HepG2 (cell line): ENCODE measurements at regions not wholly inside any gene's neighbourhood (a gene's known extent, or its start where the extent isn't known, plus 50 kb on each side); places are given as distances from the start of the nearest gene placed in this dataset.

Source experiments
- ATAC-seq: fragments of 200-7000 bp; cut with Tn5 transposase; 3 replicates; pipeline ENCODE4 v1.9.1; 2020; ENCODE audit warnings: mild to moderate bottlenecking, moderate library complexity
- BruUV-seq: library from RNA; stranded (reverse); fragments of 400-500 nt; replicated peaks from 2 replicates; lab custom pipeline; 2021; lab: Mats Ljungman, UMichigan
- CTCF ChIA-PET: fragments of 300-600 bp; formaldehyde crosslinking; extraction: SDS; loops from one replicate; lab custom pipeline; 2021; ENCODE audit warnings: low total read pairs, inconsistent platforms, low intra/inter-chr PET ratio; lab: Yijun Ruan, JAX
- POLR2A ChIA-PET: fragments of 350-600 bp; sonication (Branson Sonifier 250); formaldehyde crosslinking; loops from one replicate; lab custom pipeline; 2020; ENCODE audit warnings: antibody characterized with exemption, inconsistent platforms; lab: Yijun Ruan, JAX
- DNase-seq: peaks from one replicate; pipeline ENCODE4 v3.0.0-alpha.2; 2015; ENCODE audit warnings: low spot score
- FAIRE-seq: peaks from 3 replicates; lab custom pipeline; 2011; peaks lifted over from hg19 to GRCh38; lab: Jason Lieb, UNC
- H2AFZ ChIP-seq: one replicate; pipeline ENCODE4 v1.6.1; 2011; ENCODE audit warnings: low read length, inconsistent platforms
- H3K27ac ChIP-seq: fragments of 300-600 bp; 3 replicates; pipeline ENCODE4 v1.8.0; 2011; ENCODE audit warnings: mixed run types, mild to moderate bottlenecking, mixed read lengths, low read length, inconsistent platforms; ENCODE audit not compliant: insufficient read depth; ENCODE audit errors: extremely low read length
- H3K27me3 ChIP-seq, 2 experiments: fragments of 200-600 bp in 1 of 2; 2 replicates in 1 of 2; 3 replicates in 1 of 2; pipeline versions ENCODE4 v1.6.0 to v1.8.0; 2011; ENCODE audit warnings: low read length in 2 of 2, mild to moderate bottlenecking in 2 of 2, moderate library complexity in 2 of 2, inconsistent platforms in 1 of 2; ENCODE audit not compliant: insufficient read depth in 2 of 2, control insufficient read depth in 1 of 2
- H3K36me3 ChIP-seq, 2 experiments: fragments of 200-600 bp in 1 of 2; replicated peaks in 1 of 2; 2 replicates in 1 of 2; 3 replicates in 1 of 2; pipeline versions ENCODE4 v1.5.1 to v1.8.0; 2011; ENCODE audit warnings: low read length in 2 of 2, inconsistent platforms in 1 of 2; ENCODE audit not compliant: insufficient read depth in 2 of 2, control insufficient read depth in 1 of 2
- H3K4me1 ChIP-seq: 2 replicates; pipeline ENCODE4 v1.5.1; 2012; ENCODE audit warnings: low read length, inconsistent platforms; ENCODE audit not compliant: insufficient read depth
- H3K4me2 ChIP-seq: 2 replicates; pipeline ENCODE4 v1.6.0; 2011; ENCODE audit warnings: low read depth, low read length, inconsistent platforms
- H3K4me3 ChIP-seq, 3 experiments: fragments of 200-600 bp in 1 of 3; sonication (generic), shearing (Covaris generic) in 1 of 3; replicated peaks in 1 of 3; 2 replicates each; pipeline ENCODE4 v1.5.1; 2011 to 2016; ENCODE audit warnings: low read length in 3 of 3, inconsistent platforms in 2 of 3, low read depth in 2 of 3, mild to moderate bottlenecking in 2 of 3, control low read depth in 1 of 3, mixed read lengths in 1 of 3; ENCODE audit not compliant: insufficient read depth in 1 of 3
- H3K79me2 ChIP-seq: one replicate; pipeline ENCODE4 v1.6.1; 2011; ENCODE audit warnings: low read length, inconsistent platforms; ENCODE audit not compliant: insufficient read depth
- H3K9ac ChIP-seq: 2 replicates; pipeline ENCODE4 v1.6.0; 2011; ENCODE audit warnings: mild to moderate bottlenecking, low read depth, low read length, inconsistent platforms; ENCODE audit not compliant: insufficient read depth
- H3K9me3 ChIP-seq: 2 replicates; pipeline ENCODE4 v1.5.1; 2012; ENCODE audit warnings: mild to moderate bottlenecking, low read length
- H4K20me1 ChIP-seq: 2 replicates; pipeline ENCODE4 v1.6.0; 2011; ENCODE audit warnings: inconsistent platforms, mild to moderate bottlenecking, low read length, moderate library complexity; ENCODE audit not compliant: insufficient read depth
- MAFK ChIP-seq, 2 experiments: IDR thresholded peaks in 1 of 2; conservative IDR thresholded peaks in 1 of 2; 2 replicates each; pipeline ENCODE4 v1.6.1; 2011; ENCODE audit warnings: improper control_type of control experiment in 2 of 2, low read length in 2 of 2
- MYNN ChIP-seq: sonication (generic); formaldehyde crosslinking; IDR thresholded peaks from 2 replicates; pipeline ENCODE4 v1.4.0; 2020; ENCODE audit warnings: mild to moderate bottlenecking, low read depth, missing genetic modification reagents
- RNF2 ChIP-seq: fragments of 450-650 bp; conservative IDR thresholded peaks from 2 replicates; pipeline ENCODE4 v1.6.1; 2016; ENCODE audit warnings: low read depth
- ZNF101 ChIP-seq: sonication (generic); formaldehyde crosslinking; IDR thresholded peaks from 2 replicates; pipeline ENCODE4 v1.4.0; 2020; ENCODE audit warnings: mild to moderate bottlenecking, low read depth, missing genetic modification reagents, borderline replicate concordance
- ZNF496 ChIP-seq: sonication (generic); formaldehyde crosslinking; IDR thresholded peaks from 2 replicates; pipeline ENCODE4 v1.8.1; 2023; ENCODE audit warnings: mild to moderate bottlenecking, moderate library complexity, missing genetic modification reagents; ENCODE audit not compliant: insufficient replicate concordance
- WGBS: methylation state at CpG from one replicate; pipeline ENCODE4 v1.1.6; 2017; ENCODE audit warnings: low lambda C conversion rate; 5-methylcytosine and 5-hydroxymethylcytosine counted together
- in situ Hi-C: cut with HindIII; loops from 2 replicates; pipeline ENCODE4 v1.10.0; 2017; ENCODE audit warnings: low pct_unique_long_range_greater_than_20kb; ENCODE audit not compliant: extremely low pct_ligation_motif_present
- intact Hi-C: fragments of 100-400 bp; cut with micrococcal nuclease; formaldehyde crosslinking; loops from one replicate; pipeline ENCODE4 v1.10.0; 2022; ENCODE audit not compliant: unreplicated experiment
- TF ChIP-seq, protein P1 (sequence below): sonication (generic); formaldehyde crosslinking; IDR thresholded peaks from 2 replicates; pipeline ENCODE4 v1.5.0; 2020; ENCODE audit warnings: mild to moderate bottlenecking, missing genetic modification reagents
- TF ChIP-seq, protein P2 (sequence below): sonication (generic); formaldehyde crosslinking; IDR thresholded peaks from 2 replicates; pipeline ENCODE4 v1.5.0; 2020; ENCODE audit warnings: missing genetic modification reagents, mild to moderate bottlenecking, borderline replicate concordance
- TF ChIP-seq, protein P3 (sequence below): sonication (generic); formaldehyde crosslinking; IDR thresholded peaks from 2 replicates; pipeline ENCODE4 v1.8.1; 2022; ENCODE audit warnings: mild to moderate bottlenecking, missing genetic modification reagents
- TF ChIP-seq, protein P4 (sequence below), 2 experiments: fragments of 450-650 bp in 1 of 2; sonication (generic) in 1 of 2; formaldehyde crosslinking in 1 of 2; IDR thresholded peaks; 2 replicates each; pipeline versions ENCODE4 v1.6.1 to v1.8.0; 2016 to 2022; ENCODE audit warnings: antibody characterized with exemption in 1 of 2, mild to moderate bottlenecking in 1 of 2, missing genetic modification reagents in 1 of 2

DNA sequence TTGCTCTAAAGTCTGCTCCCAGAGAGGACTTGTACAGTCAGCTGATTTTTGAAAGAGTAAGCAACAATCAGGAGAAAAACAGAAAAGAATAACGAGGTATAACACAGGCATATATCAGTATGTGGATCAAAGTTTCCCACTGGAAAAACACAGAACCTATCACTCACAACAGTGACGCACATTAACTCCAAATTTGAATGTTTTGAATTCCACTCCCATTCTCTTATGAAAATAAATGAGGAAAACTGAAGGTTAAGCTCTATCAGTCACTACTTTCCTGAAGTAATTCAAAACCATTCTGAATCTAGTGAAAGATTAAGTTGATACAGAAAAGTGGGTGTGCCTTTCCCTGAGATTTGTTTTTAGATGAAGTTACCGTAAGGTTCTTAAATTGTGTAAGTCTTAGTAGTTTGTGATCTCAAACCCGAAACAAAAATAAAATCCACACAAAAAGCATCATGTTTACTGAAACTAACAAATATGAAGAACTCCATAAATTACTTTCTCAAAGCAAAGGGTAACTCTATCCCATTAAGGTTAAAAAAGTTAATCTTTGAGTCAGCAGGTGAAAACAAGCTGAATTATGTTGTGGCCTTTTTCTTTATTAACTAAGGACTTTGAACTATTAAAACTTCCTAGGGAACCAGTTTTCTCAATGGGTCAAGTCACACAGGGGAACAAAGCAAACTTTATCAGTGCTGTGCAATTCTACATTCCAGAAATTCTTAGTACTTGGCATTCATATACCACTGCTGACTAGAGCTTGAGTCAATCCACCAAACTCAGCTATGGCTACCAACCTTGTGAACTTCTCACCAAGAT is 115.7 kb downstream of the OGFRL1 start:
- no peak overlapping the region for H3K27ac ChIP-seq
- no peak overlapping the region for H3K9ac ChIP-seq
- POLR2A ChIA-PET: no interaction called here
- DNase-seq (peak; percentile 79), ATAC-seq (peak; percentile 89), FAIRE-seq (no peak)
- BruUV-seq: no TSS peak
- in situ Hi-C loops (no loop called here), intact Hi-C loops (no loop called here)
- peaks cover 24% of the 10 kb centered on the region for H3K4me1 ChIP-seq
- no peaks in the 10 kb centered on the region for H3K9me3 ChIP-seq
- no peaks in the 10 kb centered on the region; a peak in 1 of 5 replicates for H3K27me3 ChIP-seq
- no peaks in the 10 kb centered on the region for H3K36me3 ChIP-seq
- H3K79me2 ChIP-seq: no peaks in the 10 kb centered on the region
- H4K20me1 ChIP-seq: no peaks in the 10 kb centered on the region
- CTCF ChIA-PET: no interaction called here
- peak overlapping the region; percentile 44 for H3K4me2 ChIP-seq
- H2AFZ ChIP-seq: no peak overlapping the region
- 1% methylated on average over 4 of the region's 4 CpGs for WGBS
- no peak overlapping the region for H3K4me3 ChIP-seq
- TF ChIP-seq MAFK (conservative IDR thresholded peaks at IDR 0.05 in 1 of 2, IDR thresholded peaks at IDR 0.05 in 1 of 2; ENCODE audit: low read length in 2 of 2): peak; percentile 6 to 14; a peak in 1 of 4 replicates
- TF ChIP-seq, protein P1, sequence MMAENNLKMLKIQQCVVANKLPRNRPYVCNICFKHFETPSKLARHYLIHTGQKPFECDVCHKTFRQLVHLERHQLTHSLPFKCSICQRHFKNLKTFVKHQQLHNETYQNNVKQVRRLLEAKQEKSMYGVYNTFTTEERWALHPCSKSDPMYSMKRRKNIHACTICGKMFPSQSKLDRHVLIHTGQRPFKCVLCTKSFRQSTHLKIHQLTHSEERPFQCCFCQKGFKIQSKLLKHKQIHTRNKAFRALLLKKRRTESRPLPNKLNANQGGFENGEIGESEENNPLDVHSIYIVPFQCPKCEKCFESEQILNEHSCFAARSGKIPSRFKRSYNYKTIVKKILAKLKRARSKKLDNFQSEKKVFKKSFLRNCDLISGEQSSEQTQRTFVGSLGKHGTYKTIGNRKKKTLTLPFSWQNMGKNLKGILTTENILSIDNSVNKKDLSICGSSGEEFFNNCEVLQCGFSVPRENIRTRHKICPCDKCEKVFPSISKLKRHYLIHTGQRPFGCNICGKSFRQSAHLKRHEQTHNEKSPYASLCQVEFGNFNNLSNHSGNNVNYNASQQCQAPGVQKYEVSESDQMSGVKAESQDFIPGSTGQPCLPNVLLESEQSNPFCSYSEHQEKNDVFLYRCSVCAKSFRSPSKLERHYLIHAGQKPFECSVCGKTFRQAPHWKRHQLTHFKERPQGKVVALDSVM (CRISPR knock-in tag): no peak
- no peak for TF ChIP-seq RNF2
- TF ChIP-seq ZNF101 (CRISPR knock-in tag): no peak
- TF ChIP-seq, protein P2, sequence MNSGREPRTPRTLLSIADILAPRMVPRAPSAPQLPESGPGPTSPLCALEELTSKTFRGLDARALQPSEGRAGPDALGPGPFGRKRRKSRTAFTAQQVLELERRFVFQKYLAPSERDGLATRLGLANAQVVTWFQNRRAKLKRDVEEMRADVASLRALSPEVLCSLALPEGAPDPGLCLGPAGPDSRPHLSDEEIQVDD (CRISPR knock-in tag): no peak
- TF ChIP-seq, protein P3, sequence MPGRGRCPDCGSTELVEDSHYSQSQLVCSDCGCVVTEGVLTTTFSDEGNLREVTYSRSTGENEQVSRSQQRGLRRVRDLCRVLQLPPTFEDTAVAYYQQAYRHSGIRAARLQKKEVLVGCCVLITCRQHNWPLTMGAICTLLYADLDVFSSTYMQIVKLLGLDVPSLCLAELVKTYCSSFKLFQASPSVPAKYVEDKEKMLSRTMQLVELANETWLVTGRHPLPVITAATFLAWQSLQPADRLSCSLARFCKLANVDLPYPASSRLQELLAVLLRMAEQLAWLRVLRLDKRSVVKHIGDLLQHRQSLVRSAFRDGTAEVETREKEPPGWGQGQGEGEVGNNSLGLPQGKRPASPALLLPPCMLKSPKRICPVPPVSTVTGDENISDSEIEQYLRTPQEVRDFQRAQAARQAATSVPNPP: no peak
- TF ChIP-seq, protein P4, sequence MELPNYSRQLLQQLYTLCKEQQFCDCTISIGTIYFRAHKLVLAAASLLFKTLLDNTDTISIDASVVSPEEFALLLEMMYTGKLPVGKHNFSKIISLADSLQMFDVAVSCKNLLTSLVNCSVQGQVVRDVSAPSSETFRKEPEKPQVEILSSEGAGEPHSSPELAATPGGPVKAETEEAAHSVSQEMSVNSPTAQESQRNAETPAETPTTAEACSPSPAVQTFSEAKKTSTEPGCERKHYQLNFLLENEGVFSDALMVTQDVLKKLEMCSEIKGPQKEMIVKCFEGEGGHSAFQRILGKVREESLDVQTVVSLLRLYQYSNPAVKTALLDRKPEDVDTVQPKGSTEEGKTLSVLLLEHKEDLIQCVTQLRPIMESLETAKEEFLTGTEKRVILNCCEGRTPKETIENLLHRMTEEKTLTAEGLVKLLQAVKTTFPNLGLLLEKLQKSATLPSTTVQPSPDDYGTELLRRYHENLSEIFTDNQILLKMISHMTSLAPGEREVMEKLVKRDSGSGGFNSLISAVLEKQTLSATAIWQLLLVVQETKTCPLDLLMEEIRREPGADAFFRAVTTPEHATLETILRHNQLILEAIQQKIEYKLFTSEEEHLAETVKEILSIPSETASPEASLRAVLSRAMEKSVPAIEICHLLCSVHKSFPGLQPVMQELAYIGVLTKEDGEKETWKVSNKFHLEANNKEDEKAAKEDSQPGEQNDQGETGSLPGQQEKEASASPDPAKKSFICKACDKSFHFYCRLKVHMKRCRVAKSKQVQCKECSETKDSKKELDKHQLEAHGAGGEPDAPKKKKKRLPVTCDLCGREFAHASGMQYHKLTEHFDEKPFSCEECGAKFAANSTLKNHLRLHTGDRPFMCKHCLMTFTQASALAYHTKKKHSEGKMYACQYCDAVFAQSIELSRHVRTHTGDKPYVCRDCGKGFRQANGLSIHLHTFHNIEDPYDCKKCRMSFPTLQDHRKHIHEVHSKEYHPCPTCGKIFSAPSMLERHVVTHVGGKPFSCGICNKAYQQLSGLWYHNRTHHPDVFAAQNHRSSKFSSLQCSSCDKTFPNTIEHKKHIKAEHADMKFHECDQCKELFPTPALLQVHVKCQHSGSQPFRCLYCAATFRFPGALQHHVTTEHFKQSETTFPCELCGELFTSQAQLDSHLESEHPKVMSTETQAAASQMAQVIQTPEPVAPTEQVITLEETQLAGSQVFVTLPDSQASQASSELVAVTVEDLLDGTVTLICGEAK (IDR thresholded peaks at IDR 0.05): peak; percentile 33; the same call in 1 of the 2 replicates
- TF ChIP-seq, protein P4 (CRISPR knock-in tag; IDR thresholded peaks at IDR 0.05): no peak
- no peak for TF ChIP-seq ZNF496 (CRISPR knock-in tag)
- TF ChIP-seq MYNN: no peak
